CD4-positive, alpha-beta T cell treated with Interleukin-15 for 1 hour (primary cell): ENCODE measurements at regions not wholly inside any gene's neighbourhood (a gene's known extent, or its start where the extent isn't known, plus 50 kb on each side); places are given as distances from the start of the nearest gene placed in this dataset.
"Not testable (repeated sequence)": the region's sequence is repeated elsewhere in the genome, so short reads cannot be mapped to it uniquely, and the experiment has no call there.

Experiments
- DNase-seq: peaks from one replicate; pipeline ENCODE4 v3.0.0-alpha.2; 2020

DNA sequence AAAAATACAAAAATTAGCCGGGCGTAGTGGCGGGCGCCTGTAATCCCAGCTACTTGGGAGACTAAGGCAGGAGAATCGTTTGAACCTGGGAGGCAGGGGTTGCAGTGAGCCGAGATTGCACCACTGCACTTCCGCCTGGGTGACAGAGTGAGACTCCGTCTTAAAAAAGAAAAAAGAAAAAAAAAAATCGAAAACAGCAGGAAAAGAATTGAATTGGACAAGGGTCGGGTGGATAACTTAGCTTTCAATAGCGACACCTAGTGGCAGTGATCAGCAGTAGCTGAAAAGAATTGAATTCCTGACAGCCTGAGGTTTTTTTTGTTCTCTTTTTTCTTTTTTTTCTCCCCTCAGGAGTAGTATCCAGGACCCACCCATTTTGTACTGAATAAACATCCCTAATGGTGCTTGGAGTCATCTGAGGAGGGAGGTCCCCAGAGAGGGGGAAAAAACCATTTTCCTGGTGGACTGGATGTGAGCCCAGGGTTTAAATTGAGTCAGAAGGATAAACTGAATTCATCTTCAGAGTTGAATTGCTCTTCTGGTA lies 55.1 kb downstream of the CYCS start:
- DNase-seq = peak; percentile 30

DNA sequence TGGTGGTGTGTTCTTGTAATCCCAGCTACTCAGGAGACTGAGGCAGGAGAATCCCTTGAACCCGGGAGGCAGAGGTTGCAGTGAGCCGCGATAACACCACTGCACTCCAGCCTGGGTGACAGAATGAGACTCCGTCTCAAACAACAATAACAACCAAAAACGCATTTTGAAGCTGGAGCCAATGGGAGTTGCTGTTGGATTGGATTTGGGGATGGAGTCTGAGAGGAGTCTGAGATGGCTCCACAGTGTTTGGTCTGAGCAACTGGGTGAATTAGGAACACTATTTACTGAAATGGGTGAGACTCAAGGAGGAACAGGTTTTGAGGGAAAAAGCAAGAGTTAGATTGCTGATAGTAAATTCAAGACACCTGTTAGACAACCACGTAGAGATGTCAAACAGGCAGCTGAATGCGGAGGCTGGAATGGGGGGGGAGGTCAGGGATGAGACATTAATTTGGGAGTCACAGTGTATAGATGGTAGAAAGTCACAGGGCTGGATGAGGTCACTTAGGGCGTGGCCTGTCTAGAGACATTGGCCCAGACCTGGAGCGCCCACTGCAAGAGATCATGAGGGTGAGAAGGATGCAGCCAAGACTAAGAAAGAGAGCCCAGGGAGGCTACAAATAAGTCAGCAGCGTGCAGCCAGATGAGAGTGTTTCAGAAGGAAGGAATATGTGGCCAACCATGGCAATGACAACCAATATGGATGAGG lies 56.4 kb downstream of the CYCS start:
- DNase-seq = no peak

DNA sequence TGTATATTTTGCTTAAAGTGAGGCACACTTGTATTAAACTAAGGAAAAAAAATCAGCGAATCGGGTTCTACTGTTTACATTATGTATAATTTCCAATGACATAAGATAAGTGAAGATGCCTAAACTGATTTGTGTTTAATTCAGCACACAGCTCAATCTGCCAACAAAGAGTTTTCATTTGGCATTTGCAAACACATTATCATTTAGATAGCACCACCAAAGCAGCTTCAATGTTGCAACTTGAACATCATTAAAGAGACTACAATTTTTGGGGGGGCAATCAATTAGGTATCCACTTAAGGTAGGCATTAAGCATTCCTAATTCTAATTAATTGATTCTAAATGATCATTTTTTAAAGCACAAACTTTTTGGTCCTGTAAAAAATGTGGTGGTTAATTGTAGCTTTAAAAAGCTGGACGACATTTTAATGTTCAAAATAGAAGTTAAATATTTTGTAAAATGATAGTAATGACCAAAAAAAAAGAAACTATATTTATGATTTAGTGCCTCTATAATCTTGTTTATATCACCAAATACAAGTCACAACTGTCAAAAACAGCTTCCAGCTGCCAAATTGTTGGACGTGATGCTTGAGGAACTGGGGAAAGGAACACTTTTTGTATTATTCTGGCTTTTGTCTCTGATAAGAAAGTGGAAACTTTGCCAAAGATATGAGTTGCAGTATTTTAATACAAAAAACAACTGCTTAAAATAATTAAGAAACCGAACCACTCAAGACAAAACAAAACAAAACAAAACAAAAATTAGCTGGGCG lies 57.1 kb downstream of the CYCS start:
- no peak for DNase-seq

GRCh38 chr7:25066253-25066652 lies 58.8 kb downstream of the CYCS start:
- no peak for DNase-seq

DNA sequence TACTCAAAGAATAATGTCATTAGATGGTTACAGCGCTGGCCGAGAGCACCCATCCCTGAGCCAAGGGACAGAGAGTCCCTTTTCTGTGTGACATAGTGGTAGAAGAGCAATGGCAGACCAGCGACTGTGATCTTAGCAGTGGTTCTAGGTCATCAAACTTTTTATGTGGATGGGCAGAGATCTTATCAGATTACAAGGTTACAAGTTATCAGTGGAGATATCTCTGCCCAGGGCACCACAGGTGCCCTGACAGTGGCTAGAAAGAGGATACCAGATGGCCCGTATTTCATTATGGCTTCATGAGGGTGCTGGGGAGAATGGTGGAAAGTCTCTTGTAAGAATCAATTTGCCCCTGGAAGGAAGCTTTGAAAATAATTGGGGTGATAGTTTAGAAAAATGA lies 62.7 kb downstream of the CYCS start:
- DNase-seq = no peak

GRCh38 chr7:25060487-25061055 lies 64.5 kb downstream of the CYCS start:
- DNase-seq = no peak

DNA sequence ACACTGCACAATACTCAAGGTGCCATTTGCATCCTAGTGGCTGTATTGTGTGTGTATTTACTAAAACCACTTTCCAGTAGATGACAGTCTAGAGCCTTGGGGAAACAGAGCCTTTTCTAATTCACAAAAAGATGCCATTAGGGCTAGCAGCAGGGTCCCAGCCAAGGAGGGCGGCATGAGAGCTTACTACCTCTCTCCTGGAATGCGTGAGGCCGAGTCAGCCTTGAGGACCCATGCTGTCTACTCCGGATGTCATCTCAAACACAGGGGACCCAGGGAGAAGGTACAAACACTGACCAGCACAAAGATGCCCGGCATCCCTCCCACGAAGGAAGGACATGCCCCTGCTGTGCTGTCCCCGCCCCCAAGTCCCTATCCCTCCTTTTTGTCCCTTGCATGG lies 65.5 kb downstream of the CYCS start:
- DNase-seq = no peak

DNA sequence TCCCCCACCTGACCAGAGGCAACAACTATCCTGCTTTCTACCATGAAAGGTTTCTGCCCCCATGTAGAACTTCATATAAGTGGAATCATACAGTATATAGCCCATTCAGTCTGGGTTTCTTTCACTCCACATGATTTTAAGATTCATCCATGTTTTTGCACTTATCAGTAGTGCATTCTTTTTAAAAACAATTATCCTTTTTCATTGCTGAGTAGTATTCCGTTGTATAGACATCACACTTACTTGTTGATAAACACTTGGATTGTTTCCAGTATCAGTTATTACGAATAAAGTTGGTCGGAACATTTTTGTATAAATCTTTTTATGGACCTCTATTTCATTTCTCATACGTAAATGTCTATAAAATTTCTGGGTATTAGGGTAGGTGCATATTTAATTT lies 68.7 kb downstream of the CYCS start:
- DNase-seq = no peak

DNA sequence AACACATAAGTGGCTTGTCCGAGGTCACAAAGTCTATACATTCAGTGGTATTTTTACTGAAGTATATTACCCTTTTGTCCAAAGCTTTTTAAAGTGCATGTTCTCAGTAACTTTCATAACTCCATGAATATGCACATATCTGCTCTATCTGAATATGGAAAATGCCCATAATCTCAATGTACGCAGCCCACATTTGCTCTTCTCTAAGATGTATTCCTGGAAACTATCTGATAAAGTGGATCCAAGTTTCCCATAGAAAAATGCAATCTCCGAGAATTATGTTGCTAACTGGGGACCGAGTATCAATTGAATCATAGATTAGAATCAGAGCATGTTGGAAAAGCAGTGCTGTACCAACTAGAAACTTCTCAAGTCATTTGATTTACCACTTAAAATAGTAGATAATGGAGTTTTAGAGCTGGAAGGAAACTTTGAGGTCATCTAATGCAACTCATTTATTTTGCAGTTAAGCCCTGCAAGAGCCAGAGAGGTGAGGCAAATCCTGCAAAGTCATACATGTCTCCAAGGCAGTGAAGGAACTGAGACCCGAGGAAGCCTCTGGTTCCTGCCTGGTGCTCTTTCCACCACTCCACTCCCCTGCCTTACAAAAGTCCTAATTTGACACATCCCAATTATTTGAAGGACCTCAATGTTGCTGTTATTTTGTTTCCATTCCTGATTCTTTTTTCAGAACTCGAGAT lies 69.4 kb downstream of the CYCS start:
- DNase-seq = no peak

- no peak for DNase-seq
These were observed 70.1 kb downstream of the CYCS start for GRCh38 chr7:25054819-25055519.

DNA sequence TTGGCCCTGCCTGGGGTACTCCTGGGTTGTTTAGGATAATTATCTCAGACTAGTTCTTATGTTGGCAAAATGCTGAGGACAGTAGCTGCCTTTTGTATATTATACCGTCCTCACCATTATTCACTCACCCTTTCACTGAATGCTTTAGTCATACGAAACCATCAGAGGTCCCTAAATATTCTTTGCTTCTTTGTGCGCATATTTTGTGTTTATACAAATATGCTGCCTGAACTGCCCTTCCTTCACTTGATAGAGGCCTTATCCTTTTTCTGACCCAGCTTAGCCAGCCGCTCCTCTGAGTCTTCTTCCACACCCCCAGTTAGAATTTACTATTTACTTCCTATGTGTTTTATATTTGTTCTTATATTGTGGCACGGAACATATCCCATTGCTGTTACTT lies 70.2 kb upstream of the OSBPL3 start:
- no peak for DNase-seq

- DNase-seq = no peak
These were observed 68.5 kb upstream of the OSBPL3 start for GRCh38 chr7:25048444-25048834.

- DNase-seq = not testable (repeated sequence)
These were observed 67.8 kb upstream of the OSBPL3 start for GRCh38 chr7:25047571-25048443.

GRCh38 chr7:25037325-25037724 lies 57.3 kb upstream of the OSBPL3 start:
- no peak for DNase-seq

- DNase-seq = no peak
These were observed 55.3 kb upstream of the OSBPL3 start for GRCh38 chr7:25035274-25035673.

DNA sequence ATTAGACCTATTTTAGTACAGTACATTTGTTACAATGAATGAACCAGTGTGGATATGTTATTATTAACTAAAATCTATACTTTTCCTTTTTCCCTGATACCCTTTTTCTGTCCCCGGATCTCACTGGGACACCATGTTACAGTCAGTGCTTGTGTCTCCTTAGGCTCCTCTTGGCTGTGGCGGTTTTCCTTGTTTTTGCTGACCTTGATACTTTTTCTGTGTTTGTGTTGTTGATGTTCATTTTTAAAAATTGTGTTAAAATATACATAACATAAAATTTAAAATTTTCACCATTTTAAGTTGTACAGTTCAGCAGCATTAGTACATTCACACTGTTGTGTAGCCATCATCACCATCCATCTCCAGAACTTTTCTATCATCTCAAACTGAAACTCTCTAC lies 54.2 kb upstream of the OSBPL3 start:
- DNase-seq = no peak

DNA sequence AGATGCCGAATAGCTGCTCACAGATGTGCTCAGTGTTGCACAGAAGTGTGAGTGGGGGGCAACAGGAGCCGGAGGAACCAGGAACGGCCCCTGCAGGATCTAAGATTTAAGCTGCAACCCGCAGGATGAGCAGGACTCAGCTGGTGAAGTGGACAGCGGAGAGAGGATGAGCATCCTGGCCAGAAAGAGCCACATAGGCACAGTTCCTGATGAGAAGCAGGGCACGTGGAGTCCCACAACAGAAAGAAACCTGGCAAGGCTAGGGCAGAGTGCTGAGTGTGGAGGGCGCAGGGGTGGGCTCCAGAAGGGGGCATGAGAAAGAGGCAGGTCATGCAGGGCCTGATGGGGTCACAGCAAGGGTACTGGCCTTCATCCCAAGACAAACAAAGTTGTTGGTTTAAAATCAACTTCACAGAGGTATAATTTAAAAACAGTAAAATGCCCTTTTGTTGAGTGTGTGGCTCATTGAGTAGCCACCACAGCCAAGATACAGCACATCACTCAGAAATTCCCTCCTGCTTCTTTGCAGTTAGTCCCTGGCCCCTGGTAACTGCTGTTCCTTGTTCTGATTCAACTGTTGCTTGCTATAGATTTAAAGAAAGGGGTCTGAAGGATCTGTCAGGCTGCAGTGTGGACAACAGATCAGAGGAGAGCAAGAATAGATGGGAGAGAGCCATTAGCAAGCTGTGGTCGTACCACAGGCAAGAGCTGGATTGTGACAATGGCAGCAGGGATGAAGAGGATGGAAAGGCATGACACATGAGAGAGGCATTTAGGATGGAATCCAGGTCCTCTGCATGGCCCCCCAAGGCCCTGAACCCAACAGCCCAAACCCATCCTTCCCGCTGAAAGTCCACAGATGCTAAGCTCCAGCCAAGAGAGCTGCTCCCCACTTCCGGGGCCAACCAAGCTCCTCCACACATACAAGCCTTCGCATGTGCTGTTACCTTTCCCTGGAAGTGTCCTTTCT lies 53.1 kb upstream of the OSBPL3 start:
- DNase-seq = no peak

GRCh38 chr7:25031432-25031831 lies 51.5 kb upstream of the OSBPL3 start:
- no peak for DNase-seq

GRCh38 chr7:25031007-25031406 lies 51.0 kb upstream of the OSBPL3 start:
- no peak for DNase-seq
